Neuronal stem cell (in vitro differentiated cells): ENCODE measurements at regions not wholly inside any gene's neighbourhood (a gene's known extent, or its start where the extent isn't known, plus 50 kb on each side); places are given as distances from the start of the nearest gene placed in this dataset.
A peak's percentile ranks its signal among the peaks of the same experiment; 100 is the strongest.

Source experiments
- DNase-seq: peaks from one replicate; pipeline ENCODE4 v3.0.0-alpha.2; 2013; ENCODE audit warnings: low spot score
- H2AFZ ChIP-seq: one replicate; pipeline ENCODE4 v1.6.1; 2013; ENCODE audit warnings: mild to moderate bottlenecking, low read length, inconsistent platforms
- H2AK5ac ChIP-seq: 2 replicates; pipeline ENCODE4 v1.6.1; 2013; ENCODE audit warnings: low read depth, mild to moderate bottlenecking, inconsistent platforms, low read length, moderate library complexity, mixed read lengths
- H2BK120ac ChIP-seq: 2 replicates; pipeline ENCODE4 v1.6.1; 2013; ENCODE audit warnings: low read depth, mild to moderate bottlenecking, inconsistent platforms, low read length, moderate library complexity, mixed read lengths
- H2BK12ac ChIP-seq: one replicate; pipeline ENCODE4 v1.6.1; 2013; ENCODE audit warnings: low read length, inconsistent platforms
- H2BK15ac ChIP-seq: 2 replicates; pipeline ENCODE4 v1.6.1; 2013; ENCODE audit warnings: mild to moderate bottlenecking, low read length, inconsistent platforms, mixed read lengths
- H2BK5ac ChIP-seq: one replicate; pipeline ENCODE4 v1.6.1; 2013; ENCODE audit warnings: inconsistent platforms, mild to moderate bottlenecking, low read length, moderate library complexity
- H3K14ac ChIP-seq: one replicate; pipeline ENCODE4 v1.6.1; 2013; ENCODE audit warnings: low read length, inconsistent platforms
- H3K18ac ChIP-seq: 2 replicates; pipeline ENCODE4 v1.6.1; 2013; ENCODE audit warnings: low read length, inconsistent platforms
- H3K23ac ChIP-seq: 2 replicates; pipeline ENCODE4 v1.6.1; 2013; ENCODE audit warnings: low read depth, mild to moderate bottlenecking, mixed read lengths, low read length, inconsistent platforms; ENCODE audit not compliant: poor library complexity
- H3K27ac ChIP-seq: replicated peaks from 3 replicates; pipeline ENCODE4 v1.5.1; 2013; ENCODE audit warnings: low read length, inconsistent platforms
- H3K27me3 ChIP-seq, 3 experiments: 2 replicates each; pipeline ENCODE4 v1.6.1; 2013; ENCODE audit warnings: low read length in 3 of 3, mild to moderate bottlenecking in 2 of 3, inconsistent platforms in 1 of 3, low read depth in 1 of 3, mixed read lengths in 1 of 3, moderate library complexity in 1 of 3; ENCODE audit not compliant: control insufficient read depth in 3 of 3, insufficient read depth in 3 of 3
- H3K36me3 ChIP-seq, 2 donors: replicated peaks in 1 of 2; 2 replicates each; pipeline ENCODE4 v1.6.1; 2013; ENCODE audit warnings: low read length in 2 of 2; ENCODE audit not compliant: control insufficient read depth in 2 of 2, insufficient read depth in 2 of 2
- H3K4ac ChIP-seq: 2 replicates; pipeline ENCODE4 v1.6.1; 2013; ENCODE audit warnings: inconsistent platforms, mild to moderate bottlenecking, low read length, moderate library complexity
- H3K4me1 ChIP-seq, 2 donors: 1 replicate in 1 of 2; 2 replicates in 1 of 2; pipeline ENCODE4 v1.6.1; 2013; ENCODE audit warnings: low read length in 2 of 2, low read depth in 1 of 2; ENCODE audit not compliant: control insufficient read depth in 2 of 2, insufficient read depth in 1 of 2
- H3K4me2 ChIP-seq: one replicate; pipeline ENCODE4 v1.6.1; 2013; ENCODE audit warnings: mild to moderate bottlenecking, low read length, inconsistent platforms; ENCODE audit not compliant: insufficient read depth, poor library complexity, severe bottlenecking
- H3K4me3 ChIP-seq, 2 donors: 2 replicates each; pipeline ENCODE4 v1.5.1; 2013; ENCODE audit warnings: low read length in 2 of 2, mild to moderate bottlenecking in 2 of 2, inconsistent platforms in 1 of 2, moderate library complexity in 1 of 2
- H3K79me1 ChIP-seq: one replicate; pipeline ENCODE4 v1.6.1; 2013; ENCODE audit warnings: low read depth, mild to moderate bottlenecking, inconsistent platforms, low read length, moderate library complexity
- H3K9ac ChIP-seq: one replicate; pipeline ENCODE4 v1.6.1; 2013; ENCODE audit warnings: mild to moderate bottlenecking, low read depth, low read length, inconsistent platforms; ENCODE audit not compliant: poor library complexity
- H3K9me3 ChIP-seq, 2 donors: replicated peaks in 1 of 2; 2 replicates each; pipeline versions ENCODE3 to v1.6.1; 2013; ENCODE audit warnings: low read length in 2 of 2, mild to moderate bottlenecking in 2 of 2, inconsistent platforms in 1 of 2, low read depth in 1 of 2, mixed read lengths in 1 of 2, moderate library complexity in 1 of 2; ENCODE audit not compliant: control insufficient read depth in 2 of 2, insufficient read depth in 1 of 2
- H4K8ac ChIP-seq: one replicate; pipeline ENCODE4 v1.6.1; 2013; ENCODE audit warnings: low read depth, mild to moderate bottlenecking, inconsistent platforms, low read length, moderate library complexity
- H4K91ac ChIP-seq: one replicate; pipeline ENCODE4 v1.6.1; 2013; ENCODE audit warnings: low read length, low read depth, mild to moderate bottlenecking, inconsistent platforms; ENCODE audit not compliant: poor library complexity
- WGBS, 2 donors: extraction: QIAGEN DNeasy Blood & Tissue Kit; methylation state at CpG; one replicate each; pipeline ENCODE4 v1.1.7; 2013; ENCODE audit warnings: missing lambda C conversion rate in 2 of 2, mixed read lengths in 1 of 2; ENCODE audit not compliant: insufficient read length in 2 of 2, insufficient replicate concordance in 1 of 2; ENCODE audit errors: extremely low coverage in 2 of 2; 5-methylcytosine and 5-hydroxymethylcytosine counted together

DNA sequence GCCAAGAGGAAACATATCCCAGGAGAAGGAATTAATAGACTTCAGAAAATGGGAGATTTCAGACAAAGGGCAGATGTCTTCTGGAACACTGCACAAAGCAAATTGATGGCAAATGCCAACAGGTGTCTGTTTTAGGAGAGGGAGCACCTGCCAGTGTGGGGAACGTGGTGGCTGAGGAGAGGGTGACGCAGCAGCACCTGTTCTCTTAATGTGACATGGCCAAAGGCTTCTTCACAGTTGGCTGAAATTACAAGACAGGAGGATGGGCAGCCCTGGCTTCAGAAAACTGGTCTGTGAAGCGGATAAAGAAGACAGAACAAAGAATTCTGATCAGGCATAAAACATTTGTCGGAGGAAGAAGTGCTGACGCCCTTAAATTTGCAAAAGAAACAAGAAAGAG lies 178.7 kb upstream of the RUNX1 start:
- no peak overlapping the region for H2AFZ ChIP-seq
- no peak overlapping the region for H2AK5ac ChIP-seq
- H3K36me3 ChIP-seq: no peaks in the 10 kb centered on the region
- no peak overlapping the region for H2BK120ac ChIP-seq
- H3K4ac ChIP-seq: no peak overlapping the region
- no peak overlapping the region for H3K4me2 ChIP-seq
- no peaks in the 10 kb centered on the region for H3K27me3 ChIP-seq
- H4K8ac ChIP-seq: no peak overlapping the region
- no CpG with 5 or more reads among the region's 5 CpGs for WGBS, 2 donors
- H3K14ac ChIP-seq: no peak overlapping the region
- peaks cover 2 to 18% of the 10 kb centered on the region in 2 donors for H3K4me1 ChIP-seq
- H3K79me1 ChIP-seq: no peaks in the 10 kb centered on the region
- H3K27ac ChIP-seq: no peak overlapping the region
- DNase-seq: no peak
- no peak overlapping the region for H3K23ac ChIP-seq
- H4K91ac ChIP-seq: no peak overlapping the region
- no peak overlapping the region for H2BK12ac ChIP-seq
- no peak overlapping the region for H2BK5ac ChIP-seq
- no peak overlapping the region for H3K9ac ChIP-seq
- no peaks in the 10 kb centered on the region for H3K9me3 ChIP-seq
- H2BK15ac ChIP-seq: no peak overlapping the region
- H3K18ac ChIP-seq: no peak overlapping the region
- no peak overlapping the region for H3K4me3 ChIP-seq

DNA sequence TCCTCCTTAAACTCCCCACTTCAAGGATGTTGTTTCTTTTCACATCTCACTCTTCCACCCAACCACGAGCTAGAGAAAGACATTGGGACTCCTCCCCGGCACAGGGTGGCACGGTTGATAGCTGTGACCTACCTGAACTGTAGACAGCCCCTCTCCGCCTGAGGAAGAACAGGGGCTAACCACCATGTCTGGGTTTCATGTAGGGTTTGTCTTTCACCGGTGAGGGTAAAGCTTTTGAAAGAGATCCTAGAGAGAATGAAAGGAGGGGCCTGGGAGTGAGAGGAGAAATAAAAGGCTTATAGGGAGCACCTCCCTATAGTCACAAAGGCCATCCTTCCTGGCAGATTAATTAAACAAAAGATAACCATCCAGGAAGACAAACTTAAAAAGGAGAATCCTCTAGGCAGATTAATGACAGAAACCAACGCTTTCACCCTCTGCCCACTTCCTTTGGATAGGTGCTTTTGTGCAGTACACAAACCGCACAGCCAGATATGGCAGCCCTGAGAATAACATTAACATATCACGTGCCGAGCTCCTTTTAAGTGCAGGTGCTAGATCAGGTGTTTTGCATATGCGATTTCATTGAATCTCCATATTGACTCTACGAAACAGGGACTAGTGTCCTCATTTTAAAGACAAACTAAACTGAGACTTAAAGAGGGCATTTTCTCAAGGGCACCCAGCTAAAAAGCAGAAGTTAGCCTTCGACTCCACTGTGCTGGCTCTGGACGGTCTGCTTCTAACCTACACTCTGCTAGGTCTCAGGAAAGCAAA lies 178.1 kb upstream of the RUNX1 start:
- Histone ChIP-seq H2BK5ac (no peak overlapping the region), H3K18ac (peak overlapping the region; percentile 27), H2BK12ac (no peak overlapping the region), H3K23ac (no peak overlapping the region), H3K4ac (no peak overlapping the region), H4K91ac (no peak overlapping the region), H3K27me3 (no peaks in the 10 kb centered on the region), H3K14ac (peak overlapping the region; percentile 3), H3K79me1 (no peaks in the 10 kb centered on the region), H3K27ac (no peak overlapping the region), H3K9me3 (no peaks in the 10 kb centered on the region), H3K4me2 (no peak overlapping the region), H3K36me3 (no peaks in the 10 kb centered on the region), H2BK15ac (no peak overlapping the region), H2BK120ac (no peak overlapping the region), H3K4me3 (no peak overlapping the region), H2AK5ac (no peak overlapping the region), H2AFZ (no peak overlapping the region), H3K9ac (no peak overlapping the region), H4K8ac (no peak overlapping the region), H3K4me1 (peaks cover 0 to 17% of the 10 kb centered on the region in 2 donors)
- no peak for DNase-seq
- no CpG with 5 or more reads among the region's 13 CpGs for WGBS, 2 donors

DNA sequence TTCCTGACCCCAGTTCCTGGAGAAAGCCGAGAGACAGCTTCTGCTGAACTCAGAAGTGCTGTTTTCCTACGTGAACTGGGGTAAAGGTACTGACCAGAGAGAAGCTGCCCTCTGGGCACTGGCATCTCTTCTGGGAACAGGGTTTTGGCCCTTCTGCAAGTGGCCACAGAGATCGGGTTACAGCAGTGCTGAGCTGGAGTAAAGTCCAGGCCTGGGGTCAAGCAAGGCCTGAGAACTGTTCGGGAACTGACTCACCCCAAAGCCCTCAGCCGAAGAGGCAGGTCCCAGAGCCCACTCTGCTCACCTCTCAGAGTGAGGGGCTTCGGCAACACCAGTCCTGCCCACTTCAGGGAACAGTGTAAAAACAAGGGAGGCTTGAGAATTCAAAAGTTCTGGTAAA lies 177.2 kb upstream of the RUNX1 start:
- no peak overlapping the region for H3K4me2 ChIP-seq
- H3K23ac ChIP-seq: no peak overlapping the region
- H3K27me3 ChIP-seq: no peaks in the 10 kb centered on the region
- no peak overlapping the region for H3K14ac ChIP-seq
- H4K8ac ChIP-seq: no peak overlapping the region
- H2BK12ac ChIP-seq: no peak overlapping the region
- WGBS, 2 donors: no CpG with 5 or more reads among the region's 6 CpGs
- no peak overlapping the region for H2BK5ac ChIP-seq
- H3K4me1 ChIP-seq: peaks cover 0 to 17% of the 10 kb centered on the region in 2 donors
- no peaks in the 10 kb centered on the region for H3K79me1 ChIP-seq
- peak overlapping the region; percentile 25 for H2AK5ac ChIP-seq
- no peak overlapping the region for H3K4ac ChIP-seq
- no peaks in the 10 kb centered on the region for H3K36me3 ChIP-seq
- no peak overlapping the region for H3K27ac ChIP-seq
- H2AFZ ChIP-seq: no peak overlapping the region
- H3K9ac ChIP-seq: no peak overlapping the region
- no peak overlapping the region for H2BK120ac ChIP-seq
- no peak overlapping the region for H3K4me3 ChIP-seq
- peak overlapping the region; percentile 67 for H3K18ac ChIP-seq
- no peaks in the 10 kb centered on the region for H3K9me3 ChIP-seq
- DNase-seq: no peak
- no peak overlapping the region for H4K91ac ChIP-seq
- no peak overlapping the region for H2BK15ac ChIP-seq

DNA sequence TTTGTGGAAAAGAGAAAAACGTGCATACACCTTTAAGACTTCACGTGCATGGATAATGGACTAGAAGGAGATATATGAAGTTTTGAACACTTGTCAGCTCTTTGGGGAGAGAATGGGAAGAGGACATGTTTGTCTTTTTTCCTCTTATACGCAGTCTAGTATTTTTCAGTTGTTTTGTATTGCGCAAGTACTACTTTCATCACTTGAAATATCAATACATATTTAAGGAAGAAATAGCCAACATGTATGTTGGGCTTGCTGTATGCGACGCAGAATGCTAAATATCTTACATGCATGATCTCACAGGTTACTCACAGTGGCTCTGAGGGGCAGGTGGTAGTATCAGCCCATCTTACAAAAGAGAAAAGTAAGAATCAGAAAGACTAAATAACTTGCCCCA lies 176.5 kb upstream of the RUNX1 start:
- Histone ChIP-seq H2BK12ac (no peak overlapping the region), H3K9me3 (peaks cover 0 to 2% of the 10 kb centered on the region in 2 donors), H3K4ac (no peak overlapping the region), H3K27ac (no peak overlapping the region), H2AK5ac (peak overlapping the region; percentile 25), H4K91ac (no peak overlapping the region), H3K4me2 (no peak overlapping the region), H3K79me1 (no peaks in the 10 kb centered on the region), H3K9ac (no peak overlapping the region), H3K18ac (no peak overlapping the region), H2BK5ac (no peak overlapping the region), H2AFZ (no peak overlapping the region), H4K8ac (no peak overlapping the region), H3K36me3 (no peaks in the 10 kb centered on the region), H3K4me1 (peaks cover 0 to 17% of the 10 kb centered on the region in 2 donors), H2BK15ac (no peak overlapping the region), H3K4me3 (no peak overlapping the region), H2BK120ac (no peak overlapping the region), H3K14ac (no peak overlapping the region), H3K23ac (no peak overlapping the region), H3K27me3 (no peaks in the 10 kb centered on the region)
- WGBS, 2 donors: no CpG with 5 or more reads among the region's 6 CpGs
- DNase-seq: no peak
